ENCODE measurements at regions not wholly inside any gene's neighbourhood (a gene's known extent, or its start where the extent isn't known, plus 50 kb on each side); places are given as distances from the start of the nearest gene placed in this dataset.

DNA sequence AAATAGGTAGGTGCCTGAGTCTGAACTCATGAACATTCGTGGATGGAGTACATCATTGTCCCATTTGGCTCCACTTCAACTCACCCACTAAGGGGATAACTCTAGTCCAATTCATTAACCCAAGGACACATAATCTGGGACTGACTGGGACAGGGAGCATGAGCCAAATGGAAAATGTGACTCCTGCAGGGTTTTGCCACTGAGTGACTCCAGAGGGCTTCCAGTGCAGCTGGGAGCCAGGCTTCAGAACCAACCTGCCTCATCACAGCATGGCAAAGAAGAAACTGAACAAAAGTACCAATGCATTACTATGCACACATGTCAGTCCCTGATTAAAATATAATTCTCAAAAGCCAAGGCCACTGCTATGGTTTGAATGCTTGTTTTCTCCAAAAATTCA is 159.7 kb upstream of the SNX2 start (continued):
- TF ChIP-seq, protein P1, sequence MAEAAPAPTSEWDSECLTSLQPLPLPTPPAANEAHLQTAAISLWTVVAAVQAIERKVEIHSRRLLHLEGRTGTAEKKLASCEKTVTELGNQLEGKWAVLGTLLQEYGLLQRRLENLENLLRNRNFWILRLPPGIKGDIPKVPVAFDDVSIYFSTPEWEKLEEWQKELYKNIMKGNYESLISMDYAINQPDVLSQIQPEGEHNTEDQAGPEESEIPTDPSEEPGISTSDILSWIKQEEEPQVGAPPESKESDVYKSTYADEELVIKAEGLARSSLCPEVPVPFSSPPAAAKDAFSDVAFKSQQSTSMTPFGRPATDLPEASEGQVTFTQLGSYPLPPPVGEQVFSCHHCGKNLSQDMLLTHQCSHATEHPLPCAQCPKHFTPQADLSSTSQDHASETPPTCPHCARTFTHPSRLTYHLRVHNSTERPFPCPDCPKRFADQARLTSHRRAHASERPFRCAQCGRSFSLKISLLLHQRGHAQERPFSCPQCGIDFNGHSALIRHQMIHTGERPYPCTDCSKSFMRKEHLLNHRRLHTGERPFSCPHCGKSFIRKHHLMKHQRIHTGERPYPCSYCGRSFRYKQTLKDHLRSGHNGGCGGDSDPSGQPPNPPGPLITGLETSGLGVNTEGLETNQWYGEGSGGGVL (CRISPR knock-in tag; IDR thresholded peaks at IDR 0.05), result no peak
- TF ChIP-seq ZC3H4 (CRISPR knock-in tag; IDR thresholded peaks at IDR 0.05; ENCODE audit: borderline replicate concordance) (no peak), ZNF347 (CRISPR knock-in tag; IDR thresholded peaks at IDR 0.05; ENCODE audit: low read depth) (no peak), CXXC5 (CRISPR knock-in tag; IDR thresholded peaks at IDR 0.05) (no peak), ZFP1 (CRISPR knock-in tag; IDR thresholded peaks at IDR 0.05) (no peak), ERF (CRISPR knock-in tag; IDR thresholded peaks at IDR 0.05) (no peak), ZNF316 (IDR thresholded peaks at IDR 0.05) (no peak), ESRRB (CRISPR knock-in tag; IDR thresholded peaks at IDR 0.05; ENCODE audit: borderline replicate concordance) (no peak), ZZZ3 (IDR thresholded peaks at IDR 0.05) (no peak)
- TF ChIP-seq, protein P2, sequence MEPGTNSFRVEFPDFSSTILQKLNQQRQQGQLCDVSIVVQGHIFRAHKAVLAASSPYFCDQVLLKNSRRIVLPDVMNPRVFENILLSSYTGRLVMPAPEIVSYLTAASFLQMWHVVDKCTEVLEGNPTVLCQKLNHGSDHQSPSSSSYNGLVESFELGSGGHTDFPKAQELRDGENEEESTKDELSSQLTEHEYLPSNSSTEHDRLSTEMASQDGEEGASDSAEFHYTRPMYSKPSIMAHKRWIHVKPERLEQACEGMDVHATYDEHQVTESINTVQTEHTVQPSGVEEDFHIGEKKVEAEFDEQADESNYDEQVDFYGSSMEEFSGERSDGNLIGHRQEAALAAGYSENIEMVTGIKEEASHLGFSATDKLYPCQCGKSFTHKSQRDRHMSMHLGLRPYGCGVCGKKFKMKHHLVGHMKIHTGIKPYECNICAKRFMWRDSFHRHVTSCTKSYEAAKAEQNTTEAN (CRISPR knock-in tag; IDR thresholded peaks at IDR 0.05), result no peak
- TF ChIP-seq, protein P3, sequence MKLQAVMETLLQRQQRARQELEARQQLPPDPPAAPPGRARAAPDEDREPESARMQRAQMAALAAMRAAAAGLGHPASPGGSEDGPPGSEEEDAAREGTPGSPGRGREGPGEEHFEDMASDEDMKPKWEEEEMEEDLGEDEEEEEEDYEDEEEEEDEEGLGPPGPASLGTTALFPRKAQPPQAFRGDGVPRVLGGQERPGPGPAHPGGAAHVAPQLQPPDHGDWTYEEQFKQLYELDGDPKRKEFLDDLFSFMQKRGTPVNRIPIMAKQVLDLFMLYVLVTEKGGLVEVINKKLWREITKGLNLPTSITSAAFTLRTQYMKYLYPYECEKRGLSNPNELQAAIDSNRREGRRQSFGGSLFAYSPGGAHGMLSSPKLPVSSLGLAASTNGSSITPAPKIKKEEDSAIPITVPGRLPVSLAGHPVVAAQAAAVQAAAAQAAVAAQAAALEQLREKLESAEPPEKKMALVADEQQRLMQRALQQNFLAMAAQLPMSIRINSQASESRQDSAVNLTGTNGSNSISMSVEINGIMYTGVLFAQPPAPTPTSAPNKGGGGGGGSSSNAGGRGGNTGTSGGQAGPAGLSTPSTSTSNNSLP (IDR thresholded peaks at IDR 0.05; ENCODE audit: borderline replicate concordance, low read depth, low read length), result no peak
